ENCODE measurements at regions not wholly inside any gene's neighbourhood (a gene's known extent, or its start where the extent isn't known, plus 50 kb on each side); places are given as distances from the start of the nearest gene placed in this dataset.

GRCh38 chr9:91162784-91163443 is 198.8 kb downstream of the AUH start:
- TF ChIP-seq CTCF (IDR thresholded peaks at IDR 0.05) = no peak
- TF ChIP-seq POLR2A (IDR thresholded peaks at IDR 0.05) = no peak
- TF ChIP-seq EP300 (IDR thresholded peaks at IDR 0.05) = no peak
